ENCODE measurements at regions not wholly inside any gene's neighbourhood (a gene's known extent, or its start where the extent isn't known, plus 50 kb on each side); places are given as distances from the start of the nearest gene placed in this dataset.

DNA sequence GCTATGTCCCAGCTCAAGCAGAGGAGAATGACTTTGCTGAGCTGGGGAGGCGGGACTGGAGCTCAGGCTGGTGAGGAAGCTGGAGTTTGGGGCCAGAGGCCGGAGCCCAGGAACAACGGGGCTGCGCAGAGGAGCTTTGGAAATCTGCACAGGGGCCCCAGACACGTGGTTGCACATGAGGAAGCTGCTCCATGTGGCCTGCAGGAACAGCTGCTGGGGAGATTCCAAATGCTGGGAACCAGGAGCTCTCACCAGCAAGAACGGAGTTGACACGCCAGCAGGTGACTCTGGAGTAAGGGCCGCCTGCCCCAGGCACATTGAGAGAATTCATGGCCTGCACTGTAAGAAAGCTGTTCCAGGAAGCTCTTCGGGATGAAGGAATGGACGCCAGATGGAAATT, 91.0 kb downstream of the OLFM1 start:
- TF ChIP-seq, protein P1, sequence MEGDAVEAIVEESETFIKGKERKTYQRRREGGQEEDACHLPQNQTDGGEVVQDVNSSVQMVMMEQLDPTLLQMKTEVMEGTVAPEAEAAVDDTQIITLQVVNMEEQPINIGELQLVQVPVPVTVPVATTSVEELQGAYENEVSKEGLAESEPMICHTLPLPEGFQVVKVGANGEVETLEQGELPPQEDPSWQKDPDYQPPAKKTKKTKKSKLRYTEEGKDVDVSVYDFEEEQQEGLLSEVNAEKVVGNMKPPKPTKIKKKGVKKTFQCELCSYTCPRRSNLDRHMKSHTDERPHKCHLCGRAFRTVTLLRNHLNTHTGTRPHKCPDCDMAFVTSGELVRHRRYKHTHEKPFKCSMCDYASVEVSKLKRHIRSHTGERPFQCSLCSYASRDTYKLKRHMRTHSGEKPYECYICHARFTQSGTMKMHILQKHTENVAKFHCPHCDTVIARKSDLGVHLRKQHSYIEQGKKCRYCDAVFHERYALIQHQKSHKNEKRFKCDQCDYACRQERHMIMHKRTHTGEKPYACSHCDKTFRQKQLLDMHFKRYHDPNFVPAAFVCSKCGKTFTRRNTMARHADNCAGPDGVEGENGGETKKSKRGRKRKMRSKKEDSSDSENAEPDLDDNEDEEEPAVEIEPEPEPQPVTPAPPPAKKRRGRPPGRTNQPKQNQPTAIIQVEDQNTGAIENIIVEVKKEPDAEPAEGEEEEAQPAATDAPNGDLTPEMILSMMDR (conservative IDR thresholded peaks at IDR 0.05 in 1 of 2, IDR thresholded peaks at IDR 0.05 in 1 of 2; ENCODE audit: low read depth in 1 of 2, low read length in 2 of 2): no peak
- no peak for TF ChIP-seq EZH2 (IDR thresholded peaks at IDR 0.05; ENCODE audit: low read length, missing control alignments)
